Lung (tissue), 11 donors: ENCODE measurements at regions not wholly inside any gene's neighbourhood (a gene's known extent, or its start where the extent isn't known, plus 50 kb on each side); places are given as distances from the start of the nearest gene placed in this dataset.
A peak's percentile ranks its signal among the peaks of the same experiment; 100 is the strongest.

Experiments used
- ATAC-seq: fragments of 200-7000 bp; cut with Tn5 transposase; one replicate; pipeline ENCODE4 v1.9.1; 2020; ENCODE audit warnings: moderate number of reproducible peaks; ENCODE audit not compliant: insufficient read depth, low FRiP score
- DNase-seq, 3 donors: peaks; one replicate each; pipeline ENCODE4 v3.0.0-alpha.2; 2013 to 2017
- H3K27ac ChIP-seq, 2 donors: one replicate each; pipeline ENCODE4 v1.5.1; 2013; ENCODE audit warnings: mild to moderate bottlenecking in 2 of 2, moderate library complexity in 2 of 2, control low read depth in 1 of 2, inconsistent platforms in 1 of 2, low read depth in 1 of 2, low read length in 1 of 2
- H3K27me3 ChIP-seq, 3 donors: one replicate each; pipeline ENCODE4 v1.5.1; 2013; ENCODE audit warnings: low read length in 2 of 3; ENCODE audit not compliant: control insufficient read depth in 3 of 3, insufficient read depth in 3 of 3
- H3K36me3 ChIP-seq, 4 donors: one replicate each; pipeline ENCODE4 v1.5.1; 2013; ENCODE audit warnings: low read length in 4 of 4, mild to moderate bottlenecking in 1 of 4, moderate library complexity in 1 of 4; ENCODE audit not compliant: control insufficient read depth in 4 of 4, insufficient read depth in 4 of 4
- H3K4me1 ChIP-seq, 5 donors: one replicate each; pipeline ENCODE4 v1.5.1; 2013; ENCODE audit warnings: low read length in 5 of 5, mild to moderate bottlenecking in 2 of 5, moderate library complexity in 1 of 5; ENCODE audit not compliant: control insufficient read depth in 5 of 5, insufficient read depth in 5 of 5
- H3K4me3 ChIP-seq: one replicate; pipeline ENCODE4 v1.5.1; 2013; ENCODE audit warnings: mild to moderate bottlenecking, control low read depth, moderate library complexity
- H3K9ac ChIP-seq, 2 donors: one replicate each; pipeline ENCODE4 v1.5.1; 2013; ENCODE audit warnings: low read length in 2 of 2, control low read depth in 1 of 2; ENCODE audit not compliant: insufficient read depth in 1 of 2
- H3K9me3 ChIP-seq, 4 donors: one replicate each; pipeline ENCODE4 v1.5.1; 2013; ENCODE audit warnings: low read length in 3 of 4, mild to moderate bottlenecking in 1 of 4, moderate library complexity in 1 of 4; ENCODE audit not compliant: control insufficient read depth in 4 of 4, insufficient read depth in 3 of 4
- WGBS, 2 donors: extraction: QIAGEN DNeasy Blood & Tissue Kit; methylation state at CpG; one replicate each; pipeline ENCODE4 v1.1.7; 2013; 5-methylcytosine and 5-hydroxymethylcytosine counted together
- TF ChIP-seq, protein P1 (sequence below): IDR thresholded peaks from 2 replicates; pipeline ENCODE4 v1.5.1; 2012; ENCODE audit warnings: mild to moderate bottlenecking; ENCODE audit errors: control extremely low read depth, extremely low read depth
- donor health status: control.
- donor health status: control.
- donor health status: Bipolar disorder and iron deficiency.
- donor health status: healthy.
- donor health status: DM: yes; HTN: yes; CAD: no.

DNA sequence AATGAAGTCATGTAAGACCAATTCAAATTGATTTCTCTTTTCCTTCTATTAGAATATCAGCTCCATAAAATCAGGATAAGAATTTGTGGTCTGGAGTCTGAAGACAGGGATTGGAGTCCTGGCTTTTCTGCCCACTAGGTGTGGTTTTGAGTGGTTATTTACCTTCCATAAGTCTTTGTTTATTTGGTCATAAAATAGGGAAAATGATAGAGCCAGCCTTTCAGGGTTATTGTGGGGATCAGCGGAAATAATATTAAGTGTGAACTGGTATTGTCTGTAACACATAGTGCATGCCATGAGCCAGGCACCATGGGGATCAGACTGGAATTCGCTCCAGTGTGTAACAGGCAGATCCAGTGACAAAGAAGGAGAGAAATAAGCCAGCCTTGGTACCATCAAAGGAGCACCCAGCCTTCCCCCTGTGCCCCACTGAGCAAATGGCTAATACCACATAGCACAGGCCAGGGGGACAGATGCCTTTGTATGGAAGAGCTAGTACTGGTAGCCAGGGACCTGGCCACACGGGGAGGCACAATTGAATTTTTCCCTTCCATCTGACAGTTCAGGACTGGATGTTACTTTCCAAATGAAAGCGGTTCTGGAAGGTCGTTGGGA is 509.7 kb upstream of the PODXL start:
- 71 to 76% methylated on average over 5 of the region's 5 CpGs for WGBS, 2 donors

DNA sequence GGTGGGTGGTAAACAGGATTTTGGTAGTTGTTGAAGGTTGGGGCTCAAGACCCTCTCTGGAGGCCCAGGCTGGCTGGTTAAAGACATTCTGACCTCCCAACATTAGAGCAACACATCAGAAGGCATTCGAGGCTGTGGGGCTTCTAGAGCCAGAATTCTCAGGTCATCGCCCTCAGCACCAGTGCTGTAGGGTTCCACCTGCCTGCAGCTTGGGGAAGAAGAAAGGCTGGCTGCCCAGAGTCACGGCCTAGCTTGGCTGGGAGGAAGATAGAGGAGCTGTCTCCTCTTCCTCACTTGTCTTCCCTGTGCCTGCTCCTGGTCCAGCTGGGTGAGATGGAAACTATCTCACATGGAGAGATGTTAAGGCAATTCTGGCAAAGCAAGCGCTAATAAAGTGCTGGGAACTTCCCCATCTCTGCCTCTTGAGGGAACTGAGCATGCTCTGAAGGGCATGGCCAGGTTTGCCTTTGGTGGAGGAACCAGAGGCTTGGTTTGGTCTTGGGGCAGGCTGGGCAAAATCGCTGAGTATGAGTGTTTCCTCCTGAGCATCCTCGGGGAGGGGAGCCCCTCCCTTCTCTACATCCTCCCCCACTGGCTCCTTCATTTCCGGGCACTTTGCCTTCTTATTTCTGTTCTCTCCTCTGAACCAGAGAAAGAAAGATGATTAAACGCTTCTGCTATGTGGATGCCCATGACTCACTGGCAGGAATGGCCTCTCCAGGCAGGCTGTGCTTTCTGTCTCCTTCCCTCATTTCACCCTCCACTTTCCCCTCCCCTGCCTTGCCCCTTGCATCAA is 509.0 kb upstream of the PODXL start:
- 53 to 59% methylated on average over 8 of the region's 8 CpGs for WGBS, 2 donors
- ATAC-seq (peak; percentile 78), DNase-seq (peak in 1 of 3 donors; percentile 29)
- TF ChIP-seq, protein P1, sequence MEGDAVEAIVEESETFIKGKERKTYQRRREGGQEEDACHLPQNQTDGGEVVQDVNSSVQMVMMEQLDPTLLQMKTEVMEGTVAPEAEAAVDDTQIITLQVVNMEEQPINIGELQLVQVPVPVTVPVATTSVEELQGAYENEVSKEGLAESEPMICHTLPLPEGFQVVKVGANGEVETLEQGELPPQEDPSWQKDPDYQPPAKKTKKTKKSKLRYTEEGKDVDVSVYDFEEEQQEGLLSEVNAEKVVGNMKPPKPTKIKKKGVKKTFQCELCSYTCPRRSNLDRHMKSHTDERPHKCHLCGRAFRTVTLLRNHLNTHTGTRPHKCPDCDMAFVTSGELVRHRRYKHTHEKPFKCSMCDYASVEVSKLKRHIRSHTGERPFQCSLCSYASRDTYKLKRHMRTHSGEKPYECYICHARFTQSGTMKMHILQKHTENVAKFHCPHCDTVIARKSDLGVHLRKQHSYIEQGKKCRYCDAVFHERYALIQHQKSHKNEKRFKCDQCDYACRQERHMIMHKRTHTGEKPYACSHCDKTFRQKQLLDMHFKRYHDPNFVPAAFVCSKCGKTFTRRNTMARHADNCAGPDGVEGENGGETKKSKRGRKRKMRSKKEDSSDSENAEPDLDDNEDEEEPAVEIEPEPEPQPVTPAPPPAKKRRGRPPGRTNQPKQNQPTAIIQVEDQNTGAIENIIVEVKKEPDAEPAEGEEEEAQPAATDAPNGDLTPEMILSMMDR, result no peak
- Histone ChIP-seq H3K4me1 (peaks cover 0 to 23% (median 7%) of the 10 kb centered on the region in 5 donors), H3K4me3 (no peak overlapping the region), H3K27ac (peak overlapping the region in 1 of 2 donors; percentile 79), H3K9ac (no peak overlapping the region), H3K36me3 (no peaks in the 10 kb centered on the region), H3K9me3 (peaks cover 0 to 4% (median 0%) of the 10 kb centered on the region in 4 donors), H3K27me3 (peaks cover 0 to 11% (median 0%) of the 10 kb centered on the region in 3 donors)

More for the DNA sequence above, 509.7 kb upstream of the PODXL start:
- Histone ChIP-seq H3K27me3 (peaks cover 0 to 11% (median 0%) of the 10 kb centered on the region in 3 donors), H3K9ac (no peak overlapping the region), H3K4me1 (peaks cover 0 to 23% (median 7%) of the 10 kb centered on the region in 5 donors), H3K36me3 (no peaks in the 10 kb centered on the region), H3K27ac (peak overlapping the region; percentile 5 to 79), H3K9me3 (peaks cover 0 to 4% (median 0%) of the 10 kb centered on the region in 4 donors), H3K4me3 (no peak overlapping the region)
- no peak for DNase-seq
- TF ChIP-seq, protein P1, result no peak
- ATAC-seq, result no peak

DNA sequence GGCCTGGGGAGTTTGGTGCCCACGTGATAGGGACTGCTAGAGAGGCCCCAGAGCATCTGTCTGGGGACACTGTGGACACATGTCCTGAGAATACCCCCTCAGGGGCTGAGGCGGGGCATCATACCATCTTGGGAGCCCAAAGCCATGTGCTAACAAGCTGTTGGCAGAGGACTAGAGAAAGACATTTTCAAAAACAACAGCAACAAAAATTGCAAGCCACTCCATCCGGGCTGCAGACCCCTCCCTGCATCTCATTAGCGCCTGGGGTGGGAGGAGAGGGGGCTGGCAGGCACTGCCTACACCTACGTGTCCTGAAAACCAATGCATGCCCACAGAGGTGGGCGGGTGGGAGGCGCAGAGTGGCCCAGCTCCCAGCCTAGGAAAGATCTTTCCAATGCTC is 507.4 kb upstream of the PODXL start:
- no peak for ATAC-seq
- Histone ChIP-seq H3K4me1 (peaks cover 0 to 23% (median 7%) of the 10 kb centered on the region in 5 donors), H3K36me3 (no peaks in the 10 kb centered on the region), H3K9ac (no peak overlapping the region), H3K27ac (no peak overlapping the region), H3K27me3 (peaks cover 0 to 1% (median 0%) of the 10 kb centered on the region in 3 donors), H3K4me3 (no peak overlapping the region), H3K9me3 (peaks cover 0 to 4% (median 0%) of the 10 kb centered on the region in 4 donors)
- 69 to 70% methylated on average over 7 of the region's 7 CpGs for WGBS, 2 donors
- no peak for DNase-seq
- TF ChIP-seq, protein P1, result no peak
